ENCODE measurements at regions not wholly inside any gene's neighbourhood (a gene's known extent, or its start where the extent isn't known, plus 50 kb on each side); places are given as distances from the start of the nearest gene placed in this dataset.

DNA sequence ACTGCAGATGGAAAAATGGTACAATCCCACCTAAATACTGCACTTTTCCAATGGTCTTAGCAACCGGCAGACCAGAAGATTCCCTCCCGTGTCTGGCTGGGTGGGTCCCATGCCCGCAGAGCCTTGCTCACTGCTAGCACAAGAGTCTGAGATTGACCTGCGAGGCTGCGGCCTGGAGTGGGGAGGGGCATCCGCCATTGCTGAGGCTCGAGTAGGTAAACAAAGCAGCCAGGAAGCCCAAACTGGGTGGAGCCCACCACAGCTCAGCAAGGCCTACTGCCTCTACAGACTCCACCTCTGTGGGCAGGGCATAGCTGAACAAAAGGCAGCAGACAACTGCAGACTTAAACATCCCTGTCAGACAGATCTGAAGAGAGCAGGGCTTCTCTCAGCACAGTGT is 221.6 kb upstream of the CTNND2 start:
- Histone ChIP-seq H2AFZ (ENCODE audit: low read length) (no peak overlapping the region), H4K91ac (ENCODE audit: insufficient read length, low read depth, low read length) (no peak overlapping the region), H2BK120ac (ENCODE audit: low read depth, low read length, poor library complexity, severe bottlenecking) (no peak overlapping the region), H4K5ac (ENCODE audit: insufficient read length, low read depth, low read length) (no peak overlapping the region), H3K27ac (ENCODE audit: insufficient read length, low read depth, low read length) (no peak overlapping the region), H3K4me2 (ENCODE audit: insufficient read depth, insufficient read length, low read length) (no peak overlapping the region), H3K23ac (ENCODE audit: insufficient read length, low read depth, low read length) (no peak overlapping the region), H3K79me1 (ENCODE audit: insufficient read depth, low read depth, low read length, poor library complexity, severe bottlenecking) (no peaks in the 10 kb centered on the region), H2BK12ac (ENCODE audit: insufficient read length, low read depth, low read length) (no peak overlapping the region), H3K9ac (ENCODE audit: extremely low read depth, insufficient read length, low read length) (no peak overlapping the region), H3K79me2 (ENCODE audit: insufficient read depth, low read length) (no peaks in the 10 kb centered on the region), H4K8ac (replicated peaks; ENCODE audit: insufficient read length, low read depth, low read length) (no peak overlapping the region), H2AK5ac (ENCODE audit: insufficient read length, low read length) (no peak overlapping the region), H3K18ac (ENCODE audit: insufficient read length, low read depth, low read length) (no peak overlapping the region), H2BK20ac (ENCODE audit: low read depth, low read length, poor library complexity, severe bottlenecking) (no peak overlapping the region), H4K20me1 (ENCODE audit: control insufficient read depth, insufficient read depth, insufficient read length) (no peaks in the 10 kb centered on the region), H2BK15ac (ENCODE audit: low read depth, low read length) (no peak overlapping the region), H3K4me1 (ENCODE audit: insufficient read depth, low read length) (no peaks in the 10 kb centered on the region), H3T11ph (ENCODE audit: low read length) (no peak overlapping the region), H2BK5ac (ENCODE audit: insufficient read length, low read length) (no peak overlapping the region), H3K56ac (ENCODE audit: insufficient read length, low read depth, low read length) (no peak overlapping the region), H3K9me3 (ENCODE audit: control insufficient read depth, low read depth, low read length) (no peaks in the 10 kb centered on the region), H3K23me2 (ENCODE audit: insufficient read length, low read depth, low read length, poor library complexity, severe bottlenecking) (no peaks in the 10 kb centered on the region), H3K27me3 (ENCODE audit: insufficient read depth, low read length) (no peaks in the 10 kb centered on the region), H3K14ac (ENCODE audit: insufficient read depth, low read length) (no peak overlapping the region; the same call in 1 of the 2 replicates), H3K4ac (ENCODE audit: low read depth, low read length) (no peak overlapping the region)
- Mint-ChIP-seq H3K36me3 (ENCODE audit: insufficient read depth in 1 of 3, low read depth in 3 of 3) (peaks cover 2 to 16% (median 2%) of the 10 kb centered on the region in 3 experiments; a peak in 3 of 7 replicates), H3K27me3 (ENCODE audit: low read depth) (no peaks in the 10 kb centered on the region), H3K9me3 (peaks cover 7 to 8% of the 10 kb centered on the region in 2 experiments; a peak in 3 of 5 replicates), H3K27ac (no peak overlapping the region), H3K4me3 (no peak overlapping the region), H3K4me1 (no peaks in the 10 kb centered on the region; a peak in 1 of 4 replicates)
- DNase-seq: no peak
- TF ChIP-seq, protein P1, sequence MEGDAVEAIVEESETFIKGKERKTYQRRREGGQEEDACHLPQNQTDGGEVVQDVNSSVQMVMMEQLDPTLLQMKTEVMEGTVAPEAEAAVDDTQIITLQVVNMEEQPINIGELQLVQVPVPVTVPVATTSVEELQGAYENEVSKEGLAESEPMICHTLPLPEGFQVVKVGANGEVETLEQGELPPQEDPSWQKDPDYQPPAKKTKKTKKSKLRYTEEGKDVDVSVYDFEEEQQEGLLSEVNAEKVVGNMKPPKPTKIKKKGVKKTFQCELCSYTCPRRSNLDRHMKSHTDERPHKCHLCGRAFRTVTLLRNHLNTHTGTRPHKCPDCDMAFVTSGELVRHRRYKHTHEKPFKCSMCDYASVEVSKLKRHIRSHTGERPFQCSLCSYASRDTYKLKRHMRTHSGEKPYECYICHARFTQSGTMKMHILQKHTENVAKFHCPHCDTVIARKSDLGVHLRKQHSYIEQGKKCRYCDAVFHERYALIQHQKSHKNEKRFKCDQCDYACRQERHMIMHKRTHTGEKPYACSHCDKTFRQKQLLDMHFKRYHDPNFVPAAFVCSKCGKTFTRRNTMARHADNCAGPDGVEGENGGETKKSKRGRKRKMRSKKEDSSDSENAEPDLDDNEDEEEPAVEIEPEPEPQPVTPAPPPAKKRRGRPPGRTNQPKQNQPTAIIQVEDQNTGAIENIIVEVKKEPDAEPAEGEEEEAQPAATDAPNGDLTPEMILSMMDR (conservative IDR thresholded peaks at IDR 0.05): no peak
- WGBS (ENCODE audit: extremely low coverage, insufficient read length, low lambda C conversion rate): no CpG with 5 or more reads among the region's 7 CpGs
